H1 (cell line): ENCODE measurements at regions not wholly inside any gene's neighbourhood (a gene's known extent, or its start where the extent isn't known, plus 50 kb on each side); places are given as distances from the start of the nearest gene placed in this dataset.

Source experiments
- CTCF ChIA-PET: fragments of 300-600 bp; sonication (Branson Sonifier 250); formaldehyde crosslinking; loops from one replicate; lab custom pipeline; 2021; ENCODE audit not compliant: partially characterized antibody; lab: Charles Lee
- POLR2A ChIA-PET: fragments of 300-600 bp; sonication (Branson Sonifier 250); formaldehyde crosslinking; loops from one replicate; lab custom pipeline; 2021; ENCODE audit warnings: inconsistent platforms; ENCODE audit not compliant: partially characterized antibody; lab: Charles Lee
- DNase-seq, 2 experiments: peaks; one replicate each; pipeline versions ENCODE4 v3.0.0 to v3.0.0-alpha.2; 2010 to 2022; ENCODE audit warnings: low spot score in 2 of 2, low read depth in 1 of 2, mixed read lengths in 1 of 2
- FAIRE-seq: peaks from 2 replicates; lab custom pipeline; 2011; peaks lifted over from hg19 to GRCh38; lab: Jason Lieb, UNC
- H2AFZ ChIP-seq: 2 replicates; pipeline ENCODE4 v1.8.1; 2012; ENCODE audit warnings: low read length, inconsistent platforms
- H2AK5ac ChIP-seq: 2 replicates; pipeline ENCODE4 v1.6.1; 2013; ENCODE audit warnings: low read depth, low read length
- H2BK120ac ChIP-seq: replicated peaks from 2 replicates; pipeline ENCODE3; 2013; ENCODE audit warnings: low read depth, low read length, inconsistent platforms
- H2BK12ac ChIP-seq: 2 replicates; pipeline ENCODE4 v1.6.1; 2013; ENCODE audit warnings: low read depth, low read length
- H2BK15ac ChIP-seq: 2 replicates; pipeline ENCODE4 v1.6.1; 2013; ENCODE audit warnings: low read length
- H2BK20ac ChIP-seq: 2 replicates; pipeline ENCODE4 v1.6.1; 2013; ENCODE audit warnings: low read length
- H2BK5ac ChIP-seq: 2 replicates; pipeline ENCODE4 v1.6.1; 2013; ENCODE audit warnings: low read depth, low read length
- H3K14ac ChIP-seq: 2 replicates; pipeline ENCODE4 v1.6.1; 2013; ENCODE audit warnings: inconsistent platforms; ENCODE audit not compliant: insufficient read length
- H3K18ac ChIP-seq: 2 replicates; pipeline ENCODE4 v1.6.1; 2013; ENCODE audit warnings: low read length; ENCODE audit errors: extremely low read depth
- H3K23ac ChIP-seq: 2 replicates; pipeline ENCODE4 v1.6.1; 2013; ENCODE audit warnings: inconsistent platforms; ENCODE audit not compliant: insufficient read length
- H3K23me2 ChIP-seq: 2 replicates; pipeline ENCODE4 v1.6.1; 2013; ENCODE audit warnings: low read depth, low read length
- H3K27ac ChIP-seq: 2 replicates; pipeline ENCODE4 v1.6.1; 2011; ENCODE audit warnings: low read depth, low read length, inconsistent platforms
- H3K27me3 ChIP-seq, 4 experiments: replicated peaks in 1 of 4; 1 replicate in 1 of 4; 2 replicates in 3 of 4; pipeline versions ENCODE4 v1.6.1 to v1.8.1; 2011 to 2013; ENCODE audit warnings: low read length in 3 of 4, mild to moderate bottlenecking in 3 of 4, inconsistent platforms in 2 of 4, mixed read lengths in 2 of 4, moderate library complexity in 1 of 4; ENCODE audit not compliant: control insufficient read depth in 3 of 4, insufficient read depth in 3 of 4; ENCODE audit errors: extremely low read depth in 1 of 4
- H3K36me3 ChIP-seq, 4 experiments: 2 replicates each; pipeline versions ENCODE4 v1.6.1 to v1.8.1; 2011 to 2013; ENCODE audit warnings: mild to moderate bottlenecking in 4 of 4, low read length in 3 of 4, moderate library complexity in 2 of 4, control low read depth in 1 of 4, inconsistent platforms in 1 of 4; ENCODE audit not compliant: insufficient read depth in 4 of 4, control insufficient read depth in 2 of 4
- H3K4ac ChIP-seq: replicated peaks from 2 replicates; pipeline ENCODE3; 2013; ENCODE audit warnings: low read length, low read depth, mixed read lengths, inconsistent platforms; ENCODE audit not compliant: insufficient read length
- H3K4me1 ChIP-seq, 4 experiments: replicated peaks in 1 of 4; 1 replicate in 1 of 4; 2 replicates in 3 of 4; pipeline versions ENCODE4 v1.6.1 to v1.8.1; 2011 to 2013; ENCODE audit warnings: low read length in 3 of 4, inconsistent platforms in 2 of 4, mixed read lengths in 1 of 4; ENCODE audit not compliant: insufficient read depth in 4 of 4, control insufficient read depth in 3 of 4
- H3K4me2 ChIP-seq, 2 experiments: 2 replicates each; pipeline versions ENCODE4 v1.6.1 to v1.8.1; 2011 to 2013; ENCODE audit warnings: low read depth in 2 of 2, low read length in 2 of 2, control low read depth in 1 of 2, inconsistent platforms in 1 of 2, mild to moderate bottlenecking in 1 of 2; ENCODE audit not compliant: insufficient read depth in 1 of 2
- H3K4me3 ChIP-seq, 4 experiments: fragments of 200-600, 300-600 bp in 1 of 4; sonication (generic), shearing (Covaris generic), sonication (Bioruptor Twin) in 1 of 4; 2 replicates each; pipeline versions ENCODE4 v1.5.1 to v1.8.1; 2011 to 2016; ENCODE audit warnings: low read length in 4 of 4, low read depth in 3 of 4, control low read depth in 2 of 4, inconsistent platforms in 2 of 4, mild to moderate bottlenecking in 2 of 4, mixed read lengths in 1 of 4, moderate library complexity in 1 of 4; ENCODE audit not compliant: insufficient read depth in 2 of 4; ENCODE audit errors: extremely low read depth in 1 of 4
- H3K56ac ChIP-seq: replicated peaks from 2 replicates; pipeline ENCODE3; 2013; ENCODE audit warnings: low read depth, mild to moderate bottlenecking, mixed read lengths, low read length, inconsistent platforms; ENCODE audit not compliant: insufficient read length
- H3K79me1 ChIP-seq: 2 replicates; pipeline ENCODE4 v1.6.1; 2013; ENCODE audit warnings: low read depth, low read length, control low read depth
- H3K79me2 ChIP-seq, 2 experiments: 2 replicates each; pipeline versions ENCODE4 v1.6.1 to v1.8.1; 2012 to 2013; ENCODE audit warnings: low read length in 2 of 2, mild to moderate bottlenecking in 2 of 2, inconsistent platforms in 1 of 2; ENCODE audit not compliant: insufficient read depth in 2 of 2, control insufficient read depth in 1 of 2
- H3K9ac ChIP-seq, 4 experiments: replicated peaks in 1 of 4; 1 replicate in 1 of 4; 2 replicates in 3 of 4; pipeline versions ENCODE4 v1.6.1 to v1.8.1; 2011 to 2013; ENCODE audit warnings: low read depth in 3 of 4, low read length in 3 of 4, control low read depth in 2 of 4, mild to moderate bottlenecking in 2 of 4, moderate library complexity in 2 of 4, inconsistent platforms in 1 of 4; ENCODE audit errors: extremely low read depth in 1 of 4
- H3K9me3 ChIP-seq, 2 experiments: 2 replicates each; pipeline versions ENCODE4 v1.6.1 to v1.8.1; 2012 to 2013; ENCODE audit warnings: mild to moderate bottlenecking in 2 of 2, moderate library complexity in 2 of 2, control low read depth in 1 of 2, inconsistent platforms in 1 of 2, low read depth in 1 of 2, low read length in 1 of 2, mixed read lengths in 1 of 2; ENCODE audit not compliant: insufficient read depth in 2 of 2
- H4K20me1 ChIP-seq, 2 experiments: replicated peaks in 1 of 2; 2 replicates each; pipeline versions ENCODE3 to v1.8.1; 2011 to 2013; ENCODE audit warnings: inconsistent platforms in 2 of 2, low read length in 2 of 2, mild to moderate bottlenecking in 1 of 2; ENCODE audit not compliant: insufficient read depth in 2 of 2, control insufficient read depth in 1 of 2
- H4K5ac ChIP-seq: 2 replicates; pipeline ENCODE4 v1.6.1; 2013; ENCODE audit warnings: low read length, low read depth, mixed read lengths, inconsistent platforms; ENCODE audit not compliant: insufficient read length
- H4K8ac ChIP-seq: 2 replicates; pipeline ENCODE4 v1.8.0; 2013; ENCODE audit warnings: mild to moderate bottlenecking, moderate library complexity, low read length, inconsistent platforms; ENCODE audit not compliant: insufficient read depth; ENCODE audit errors: extremely low read depth
- H4K91ac ChIP-seq: replicated peaks from 2 replicates; pipeline ENCODE3; 2013; ENCODE audit warnings: low read length, mixed read lengths, inconsistent platforms; ENCODE audit not compliant: insufficient read length
- CHD1 ChIP-seq: IDR thresholded peaks from 2 replicates; pipeline ENCODE4 v1.6.1; 2012; ENCODE audit warnings: low read depth, low read length, improper control_type of control experiment
- EGR1 ChIP-seq: IDR thresholded peaks from 2 replicates; pipeline ENCODE4 v1.6.1; 2011; ENCODE audit warnings: low read depth, low read length, borderline replicate concordance
- HDAC2 ChIP-seq, 2 experiments: fragments of 300-600 bp in 1 of 2; sonication (generic) in 1 of 2; IDR thresholded peaks; 2 replicates each; pipeline ENCODE4 v1.6.1; 2011 to 2012; ENCODE audit warnings: low read depth in 2 of 2, low read length in 2 of 2, mild to moderate bottlenecking in 2 of 2, moderate library complexity in 2 of 2, borderline replicate concordance in 1 of 2, inconsistent platforms in 1 of 2
- JUND ChIP-seq: IDR thresholded peaks from 2 replicates; pipeline ENCODE4 v1.6.1; 2011; ENCODE audit warnings: mild to moderate bottlenecking, improper control_type of control experiment, low read length
- KDM4A ChIP-seq: IDR thresholded peaks from one replicate; pipeline ENCODE4 v1.7.1; 2012; ENCODE audit warnings: low read depth, mild to moderate bottlenecking, moderate library complexity, low read length, inconsistent platforms; ENCODE audit not compliant: severe bottlenecking
- POLR2AphosphoS5 ChIP-seq: IDR thresholded peaks from 2 replicates; pipeline ENCODE4 v1.6.1; 2011; ENCODE audit warnings: low read depth, low read length
- WGBS, 2 experiments: shearing (Covaris generic) in 1 of 2; methylation state at CpG; one replicate each; pipeline versions ENCODE4 v1.1.6 to v1.1.7; 2013 to 2015; ENCODE audit warnings: low lambda C conversion rate in 2 of 2, mixed read lengths in 2 of 2, inconsistent platforms in 1 of 2, low coverage in 1 of 2, missing lambda C conversion rate in 1 of 2; ENCODE audit not compliant: insufficient replicate concordance in 2 of 2, insufficient coverage in 1 of 2, insufficient read length in 1 of 2; ENCODE audit errors: extremely low coverage in 1 of 2, missing lambda C conversion rate in 1 of 2; 5-methylcytosine and 5-hydroxymethylcytosine counted together

DNA sequence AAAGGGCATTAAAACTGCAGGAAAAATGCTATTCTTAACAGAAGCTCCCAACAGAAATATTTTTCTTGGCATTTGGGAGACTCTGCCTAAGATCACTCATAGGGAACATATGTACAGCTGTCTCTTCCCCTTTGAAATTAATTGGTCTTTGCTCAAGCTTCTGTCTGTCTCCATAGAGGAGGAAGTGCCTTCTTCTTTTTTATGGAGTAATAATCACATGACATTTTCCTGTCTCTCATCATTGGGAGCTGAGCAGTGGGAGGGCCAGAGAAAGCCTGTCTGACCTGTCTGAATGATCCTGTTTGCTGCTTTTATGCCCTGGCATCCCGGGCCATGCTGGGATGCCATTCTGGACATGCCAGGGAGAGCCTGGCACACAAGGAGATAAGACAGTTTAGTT is 145.6 kb downstream of the AQP4 start:
- H3K4me1 ChIP-seq = 0 out of 7 replicates have a peak, but pooled peaks cover 0 to 2% (median 0%) of the 10 kb centered on the region in 4 experiments
- H2BK12ac ChIP-seq = no peak overlapping the region
- no peaks in the 10 kb centered on the region for H3K36me3 ChIP-seq
- H3K4me2 ChIP-seq = no peak overlapping the region
- H3K27me3 ChIP-seq = no peaks in the 10 kb centered on the region
- no peak overlapping the region for H3K4ac ChIP-seq
- H2BK15ac ChIP-seq = no peak overlapping the region
- WGBS, 2 experiments = 91% methylated on average over 1 of the region's 1 CpG; no CpG with 5 or more reads in 1 of the 2 experiments
- H4K91ac ChIP-seq = no peak overlapping the region
- H4K20me1 ChIP-seq = peaks cover 0 to 2% of the 10 kb centered on the region in 2 experiments
- no peaks in the 10 kb centered on the region; the same call in 1 of the 2 replicates for H3K23me2 ChIP-seq
- H4K5ac ChIP-seq = no peak overlapping the region
- H3K79me1 ChIP-seq = no peaks in the 10 kb centered on the region
- no peak overlapping the region for H3K56ac ChIP-seq
- H2AFZ ChIP-seq = no peak overlapping the region
- no peak overlapping the region for H2BK5ac ChIP-seq
- no peaks in the 10 kb centered on the region for H3K79me2 ChIP-seq
- no peak for DNase-seq
- CTCF ChIA-PET = interaction anchor here (1.2 to 2.2 kb wide), 2 partner anchors 52 to 99 kb away, joined by 3 to 6 read pairs; no protein-coding TSS in a partner anchor
- POLR2A ChIA-PET = no interaction called here
- H2BK20ac ChIP-seq = no peak overlapping the region
- H3K14ac ChIP-seq = no peak overlapping the region
- H3K18ac ChIP-seq = no peak overlapping the region
- FAIRE-seq = no peak
- no peaks in the 10 kb centered on the region for H3K9me3 ChIP-seq
- no peak overlapping the region for H2BK120ac ChIP-seq
- H4K8ac ChIP-seq = no peak overlapping the region
- H3K23ac ChIP-seq = no peak overlapping the region
- H2AK5ac ChIP-seq = no peak overlapping the region
- H3K4me3 ChIP-seq = no peak overlapping the region
- no peak overlapping the region for H3K27ac ChIP-seq
- H3K9ac ChIP-seq = no peak overlapping the region
- no peak for TF ChIP-seq KDM4A
- TF ChIP-seq EGR1 = no peak
- TF ChIP-seq HDAC2 (IDR thresholded peaks at IDR 0.05; ENCODE audit: borderline replicate concordance in 1 of 2, low read depth in 2 of 2, low read length in 2 of 2) = no peak
- TF ChIP-seq POLR2AphosphoS5 = no peak
- no peak for TF ChIP-seq CHD1
- no peak for TF ChIP-seq JUND
